IMR-90 (cell line): ENCODE measurements at regions not wholly inside any gene's neighbourhood (a gene's known extent, or its start where the extent isn't known, plus 50 kb on each side); places are given as distances from the start of the nearest gene placed in this dataset.
A peak's percentile ranks its signal among the peaks of the same experiment; 100 is the strongest.

ENCODE experiments used
- ATAC-seq: fragments of 200-7000 bp; cut with Tn5 transposase; 2 replicates; pipeline ENCODE4 v1.9.1; 2020; ENCODE audit warnings: low read depth, mild to moderate bottlenecking, moderate library complexity
- BruUV-seq: library from RNA; stranded (reverse); fragments of 400-500 nt; replicated peaks from 2 replicates; lab custom pipeline; 2021; lab: Mats Ljungman, UMichigan
- CTCF ChIA-PET: fragments of 300-600 bp; formaldehyde crosslinking; extraction: SDS; loops from one replicate; lab custom pipeline; 2021; ENCODE audit warnings: antibody characterized with exemption; lab: Yijun Ruan, JAX
- POLR2A ChIA-PET: fragments of 300-600 bp; sonication (Branson Sonifier 250); formaldehyde crosslinking; loops from one replicate; lab custom pipeline; 2022; ENCODE audit warnings: antibody characterized with exemption; ENCODE audit not compliant: unreplicated experiment; lab: Charles Lee
- DNase-seq: peaks from one replicate; pipeline ENCODE4 v3.0.0; 2013
- H2AFZ ChIP-seq: replicated peaks from 2 replicates; pipeline ENCODE3; 2013; ENCODE audit warnings: low read length, mild to moderate bottlenecking; ENCODE audit not compliant: poor library complexity
- H2AK5ac ChIP-seq: 2 replicates; pipeline ENCODE4 v1.6.1; 2013; ENCODE audit warnings: low read depth, low read length, inconsistent platforms
- H2AK9ac ChIP-seq: replicated peaks from 2 replicates; pipeline ENCODE3; 2013; ENCODE audit warnings: mild to moderate bottlenecking, low read depth, low read length, moderate library complexity; ENCODE audit not compliant: poor library complexity
- H2BK120ac ChIP-seq: 2 replicates; pipeline ENCODE4 v1.6.1; 2013; ENCODE audit warnings: low read depth, low read length, inconsistent platforms
- H2BK15ac ChIP-seq: 3 replicates; pipeline ENCODE4 v1.6.1; 2013; ENCODE audit warnings: low read depth, low read length, inconsistent platforms
- H2BK20ac ChIP-seq: 2 replicates; pipeline ENCODE4 v1.6.1; 2013; ENCODE audit warnings: low read depth, mild to moderate bottlenecking, inconsistent platforms, low read length, moderate library complexity
- H2BK5ac ChIP-seq: 2 replicates; pipeline ENCODE4 v1.6.1; 2013; ENCODE audit warnings: mild to moderate bottlenecking, low read depth, low read length, inconsistent platforms; ENCODE audit not compliant: poor library complexity, severe bottlenecking
- H3K14ac ChIP-seq: replicated peaks from 2 replicates; pipeline ENCODE4 v1.6.1; 2013; ENCODE audit warnings: low read depth, low read length, inconsistent platforms
- H3K18ac ChIP-seq: 2 replicates; pipeline ENCODE4 v1.6.1; 2013; ENCODE audit warnings: low read depth, low read length, control low read depth
- H3K23ac ChIP-seq: 2 replicates; pipeline ENCODE4 v1.6.1; 2013; ENCODE audit warnings: low read depth, low read length, inconsistent platforms
- H3K27ac ChIP-seq: 2 replicates; pipeline ENCODE4 v1.5.1; 2013; ENCODE audit warnings: mild to moderate bottlenecking, control low read depth, low read length; ENCODE audit not compliant: insufficient read depth
- H3K27me3 ChIP-seq: 2 replicates; pipeline ENCODE4 v1.6.1; 2013; ENCODE audit warnings: low read length; ENCODE audit not compliant: control insufficient read depth, insufficient read depth
- H3K36me3 ChIP-seq: 2 replicates; pipeline ENCODE4 v1.6.1; 2013; ENCODE audit warnings: low read length, mixed read lengths; ENCODE audit not compliant: control insufficient read depth, insufficient read depth
- H3K4ac ChIP-seq: 2 replicates; pipeline ENCODE4 v1.6.1; 2013; ENCODE audit warnings: low read depth, low read length, inconsistent platforms
- H3K4me1 ChIP-seq: 2 replicates; pipeline ENCODE4 v1.6.1; 2013; ENCODE audit warnings: low read length, mixed read lengths; ENCODE audit not compliant: control insufficient read depth, insufficient read depth
- H3K4me2 ChIP-seq: 2 replicates; pipeline ENCODE4 v1.6.1; 2013; ENCODE audit warnings: low read depth, mild to moderate bottlenecking, control low read depth, low read length, moderate library complexity
- H3K4me3 ChIP-seq: 2 replicates; pipeline ENCODE4 v1.5.1; 2013; ENCODE audit warnings: low read depth, mild to moderate bottlenecking, control low read depth, low read length, moderate library complexity; ENCODE audit not compliant: insufficient read depth
- H3K56ac ChIP-seq: 2 replicates; pipeline ENCODE4 v1.6.1; 2013; ENCODE audit warnings: low read length, inconsistent platforms; ENCODE audit not compliant: insufficient read depth; ENCODE audit errors: extremely low read depth
- H3K79me1 ChIP-seq, 2 experiments: 2 replicates each; pipeline ENCODE4 v1.6.1; 2013; ENCODE audit warnings: low read length in 2 of 2, inconsistent platforms in 1 of 2, low read depth in 1 of 2
- H3K9ac ChIP-seq: 2 replicates; pipeline ENCODE4 v1.6.1; 2013; ENCODE audit warnings: low read depth, low read length, control low read depth
- H3K9me1 ChIP-seq: 2 replicates; pipeline ENCODE4 v1.6.1; 2013; ENCODE audit warnings: low read length, inconsistent platforms; ENCODE audit not compliant: insufficient read depth
- H3K9me3 ChIP-seq: 2 replicates; pipeline ENCODE4 v1.6.1; 2013; ENCODE audit warnings: low read length; ENCODE audit not compliant: control insufficient read depth, insufficient read depth
- H4K20me1 ChIP-seq: 2 replicates; pipeline ENCODE4 v1.6.1; 2013; ENCODE audit warnings: low read length, inconsistent platforms; ENCODE audit not compliant: insufficient read depth
- H4K5ac ChIP-seq: 2 replicates; pipeline ENCODE4 v1.6.1; 2013; ENCODE audit warnings: mild to moderate bottlenecking, low read depth, low read length, control low read depth
- H4K8ac ChIP-seq, 2 experiments: 2 replicates each; pipeline ENCODE4 v1.6.1; 2013; ENCODE audit warnings: low read depth in 2 of 2, low read length in 2 of 2, control low read depth in 1 of 2, inconsistent platforms in 1 of 2
- H4K91ac ChIP-seq: 2 replicates; pipeline ENCODE4 v1.6.1; 2013; ENCODE audit warnings: low read depth, low read length, inconsistent platforms; ENCODE audit not compliant: insufficient read depth
- BHLHE40 ChIP-seq: fragments of 150-350 bp; IDR thresholded peaks from 2 replicates; pipeline ENCODE4 v1.6.1; 2016; ENCODE audit warnings: mild to moderate bottlenecking, low read depth, low read length
- NFE2L2 ChIP-seq: fragments of 150-350 bp; IDR thresholded peaks from 2 replicates; pipeline ENCODE4 v1.6.1; 2016; ENCODE audit warnings: low read depth, mild to moderate bottlenecking, low read length
- RAD21 ChIP-seq: IDR thresholded peaks from 2 replicates; pipeline ENCODE4 v1.6.1; 2012; ENCODE audit warnings: low read length, improper control_type of control experiment
- SMC3 ChIP-seq: fragments of 150-350 bp; IDR thresholded peaks from 2 replicates; pipeline ENCODE4 v1.6.1; 2016; ENCODE audit warnings: low read depth, mild to moderate bottlenecking, antibody characterized with exemption, low read length, moderate library complexity
- WGBS, 2 experiments: methylation state at CpG; one replicate each; pipeline versions ENCODE4 v1.1.5 to v1.1.7; 2013; ENCODE audit warnings: missing lambda C conversion rate in 2 of 2; ENCODE audit not compliant: insufficient read length in 1 of 2; ENCODE audit errors: extremely low coverage in 2 of 2; 5-methylcytosine and 5-hydroxymethylcytosine counted together
- dilution Hi-C: fragments of 300-500 bp; cut with HindIII; formaldehyde crosslinking; loops from one replicate; pipeline ENCODE4 v1.14.3; 2018; ENCODE audit warnings: low sequenced_read_pairs; ENCODE audit not compliant: unreplicated experiment
- in situ Hi-C: fragments of 300-500 bp; cut with MboI; formaldehyde crosslinking; loops from 3 replicates; pipeline ENCODE4 v1.14.3; 2019; ENCODE audit warnings: low sequenced_read_pairs, inconsistent platforms, mixed read lengths
- intact Hi-C: fragments of 100-400 bp; cut with micrococcal nuclease; formaldehyde crosslinking; loops from 2 replicates; pipeline ENCODE4 v1.10.0; 2022
- TF ChIP-seq, protein P1 (sequence below): conservative IDR thresholded peaks from 2 replicates; pipeline ENCODE4 v1.5.1; 2012; ENCODE audit warnings: mild to moderate bottlenecking, low read depth, low read length, improper control_type of control experiment

DNA sequence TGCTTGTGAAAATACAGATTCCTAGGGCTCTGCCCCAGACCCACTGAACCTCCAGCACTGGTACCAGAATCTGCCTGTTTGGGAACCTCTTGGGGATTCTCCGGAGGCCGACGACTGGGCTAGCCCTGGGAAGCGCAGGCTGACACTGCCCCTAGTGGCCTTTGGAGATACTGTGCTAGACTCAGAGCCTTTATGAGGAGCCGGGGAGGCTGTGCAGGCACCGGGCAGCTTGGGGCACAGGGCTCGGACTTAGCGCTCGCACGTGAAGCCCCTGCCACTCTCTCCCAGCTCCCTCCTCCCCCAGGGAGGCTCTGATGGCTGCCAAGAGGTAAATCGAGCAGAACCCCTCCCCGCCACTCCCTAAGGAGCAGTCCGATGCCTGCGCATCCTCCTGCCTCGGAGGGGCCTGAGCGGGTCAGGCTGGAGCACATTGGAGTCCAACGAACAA lies 144.6 kb upstream of the TNR start:
- Histone ChIP-seq H4K91ac (no peak overlapping the region), H3K14ac (no peak overlapping the region), H3K27ac (no peak overlapping the region), H3K9ac (no peak overlapping the region), H3K36me3 (no peaks in the 10 kb centered on the region), H3K27me3 (no peaks in the 10 kb centered on the region), H2BK5ac (no peak overlapping the region), H3K4ac (no peak overlapping the region), H2AK5ac (no peak overlapping the region), H3K56ac (no peak overlapping the region), H3K23ac (no peak overlapping the region), H3K4me2 (no peak overlapping the region), H2AK9ac (no peak overlapping the region), H4K20me1 (no peaks in the 10 kb centered on the region), H2BK20ac (no peak overlapping the region), H4K5ac (no peak overlapping the region), H3K18ac (no peak overlapping the region), H3K4me1 (peaks cover 4% of the 10 kb centered on the region), H3K4me3 (no peak overlapping the region), H3K79me1 (no peaks in the 10 kb centered on the region), H2AFZ (peak overlapping the region; percentile 68), H4K8ac (no peak overlapping the region), H3K9me3 (no peaks in the 10 kb centered on the region), H2BK15ac (no peak overlapping the region), H3K9me1 (peaks cover 2% of the 10 kb centered on the region; the same call in 1 of the 2 replicates), H2BK120ac (no peak overlapping the region)
- DNase-seq (peak; percentile 36), ATAC-seq (peak; percentile 80)
- ChIA-PET POLR2A (no interaction called here), CTCF (interaction anchor here (0.6 to 0.9 kb wide), 2 partner anchors 28 to 188 kb away, joined by 3 read pairs; no protein-coding TSS in a partner anchor)
- intact Hi-C loops = loop anchor here (10.0 kb wide), 1 partner anchor 733 kb away; no protein-coding TSS in a partner anchor
- dilution Hi-C loops = no loop called here
- no TSS peak for BruUV-seq
- WGBS, 2 experiments = no CpG with 5 or more reads among the region's 17 CpGs
- in situ Hi-C loops = no loop called here
- TF ChIP-seq NFE2L2 (no peak), BHLHE40 (no peak), SMC3 (peak; percentile 36), RAD21 (peak; percentile 63)
- TF ChIP-seq, protein P1, sequence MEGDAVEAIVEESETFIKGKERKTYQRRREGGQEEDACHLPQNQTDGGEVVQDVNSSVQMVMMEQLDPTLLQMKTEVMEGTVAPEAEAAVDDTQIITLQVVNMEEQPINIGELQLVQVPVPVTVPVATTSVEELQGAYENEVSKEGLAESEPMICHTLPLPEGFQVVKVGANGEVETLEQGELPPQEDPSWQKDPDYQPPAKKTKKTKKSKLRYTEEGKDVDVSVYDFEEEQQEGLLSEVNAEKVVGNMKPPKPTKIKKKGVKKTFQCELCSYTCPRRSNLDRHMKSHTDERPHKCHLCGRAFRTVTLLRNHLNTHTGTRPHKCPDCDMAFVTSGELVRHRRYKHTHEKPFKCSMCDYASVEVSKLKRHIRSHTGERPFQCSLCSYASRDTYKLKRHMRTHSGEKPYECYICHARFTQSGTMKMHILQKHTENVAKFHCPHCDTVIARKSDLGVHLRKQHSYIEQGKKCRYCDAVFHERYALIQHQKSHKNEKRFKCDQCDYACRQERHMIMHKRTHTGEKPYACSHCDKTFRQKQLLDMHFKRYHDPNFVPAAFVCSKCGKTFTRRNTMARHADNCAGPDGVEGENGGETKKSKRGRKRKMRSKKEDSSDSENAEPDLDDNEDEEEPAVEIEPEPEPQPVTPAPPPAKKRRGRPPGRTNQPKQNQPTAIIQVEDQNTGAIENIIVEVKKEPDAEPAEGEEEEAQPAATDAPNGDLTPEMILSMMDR = peak; percentile 70
